HCEC 1CT (cell line): ENCODE measurements at regions not wholly inside any gene's neighbourhood (a gene's known extent, or its start where the extent isn't known, plus 50 kb on each side); places are given as distances from the start of the nearest gene placed in this dataset.
A peak's percentile ranks its signal among the peaks of the same experiment; 100 is the strongest.

Experiments used
- DNase-seq: peaks from one replicate; pipeline ENCODE4 v3.0.0-alpha.2; 2017

GRCh38 chr2:18376936-18377335, 183.5 kb downstream of the RDH14 start:
- DNase-seq = no peak

- no peak for DNase-seq
These were observed 186.8 kb downstream of the RDH14 start for GRCh38 chr2:18373664-18374063.

- DNase-seq = no peak
These were observed 187.4 kb downstream of the RDH14 start for GRCh38 chr2:18373081-18373480.

- no peak for DNase-seq
These were observed 187.8 kb downstream of the RDH14 start for GRCh38 chr2:18372641-18373040.

- no peak for DNase-seq
These were observed 190.7 kb downstream of the RDH14 start for GRCh38 chr2:18369760-18370159.

- DNase-seq = no peak
These were observed 192.4 kb downstream of the RDH14 start for GRCh38 chr2:18368008-18368407.

- DNase-seq = no peak
These were observed 195.1 kb downstream of the RDH14 start for GRCh38 chr2:18365342-18365741.

GRCh38 chr2:18363348-18363747, 197.1 kb downstream of the RDH14 start:
- no peak for DNase-seq

GRCh38 chr2:18362696-18363095, 197.8 kb downstream of the RDH14 start:
- peak; percentile 39 for DNase-seq

- DNase-seq = no peak
These were observed 202.9 kb downstream of the RDH14 start for GRCh38 chr2:18357537-18357936.

GRCh38 chr2:18356676-18357075, 203.8 kb downstream of the RDH14 start:
- peak; percentile 11 for DNase-seq

GRCh38 chr2:18349421-18349820, 211.0 kb downstream of the RDH14 start:
- DNase-seq = no peak

- DNase-seq = no peak
These were observed 213.6 kb downstream of the RDH14 start for GRCh38 chr2:18346874-18347273.

GRCh38 chr2:18346344-18346743, 214.1 kb downstream of the RDH14 start:
- DNase-seq = no peak

GRCh38 chr2:18345848-18346247, 214.6 kb downstream of the RDH14 start:
- DNase-seq = no peak

GRCh38 chr2:18342901-18343300, 217.6 kb downstream of the RDH14 start:
- no peak for DNase-seq

GRCh38 chr2:18339326-18339725, 221.1 kb downstream of the RDH14 start:
- peak; percentile 37 for DNase-seq

GRCh38 chr2:18336975-18337374, 223.5 kb downstream of the RDH14 start:
- DNase-seq = no peak

GRCh38 chr2:18332477-18332876, 228.0 kb downstream of the RDH14 start:
- DNase-seq = no peak

GRCh38 chr2:18325118-18325517, 235.3 kb downstream of the RDH14 start:
- no peak for DNase-seq

GRCh38 chr2:18319987-18320386, 240.5 kb downstream of the RDH14 start:
- DNase-seq = no peak

- no peak for DNase-seq
These were observed 243.4 kb downstream of the RDH14 start for GRCh38 chr2:18317017-18317416.

GRCh38 chr2:18312818-18313217, 247.6 kb downstream of the RDH14 start:
- DNase-seq = no peak

- no peak for DNase-seq
These were observed 248.8 kb downstream of the RDH14 start for GRCh38 chr2:18311420-18312195.

GRCh38 chr2:18309627-18310026, 250.8 kb downstream of the RDH14 start:
- DNase-seq = no peak
